ENCODE measurements at regions not wholly inside any gene's neighbourhood (a gene's known extent, or its start where the extent isn't known, plus 50 kb on each side); places are given as distances from the start of the nearest gene placed in this dataset.
"Not testable (repeated sequence)": the region's sequence is repeated elsewhere in the genome, so short reads cannot be mapped to it uniquely, and the experiment has no call there.

DNA sequence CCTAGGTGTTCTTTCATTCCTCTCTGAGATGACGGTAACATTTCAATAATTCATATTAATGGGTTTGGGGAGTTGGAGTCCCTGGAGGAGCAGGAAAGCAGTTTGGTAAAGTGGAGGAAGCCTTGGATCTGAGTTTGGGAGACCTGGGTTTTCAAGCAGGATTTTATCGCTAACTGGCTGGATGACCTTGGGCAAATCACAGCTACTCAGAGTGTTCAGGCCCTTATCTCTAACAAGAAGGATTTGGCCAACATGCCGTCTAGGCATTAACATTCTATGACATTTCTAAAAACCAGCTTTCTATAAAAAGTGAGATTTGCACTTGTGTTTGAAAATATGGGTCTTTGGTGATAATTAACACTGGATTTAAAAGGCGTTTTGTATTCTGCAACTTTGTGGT lies 59.7 kb upstream of the MEX3C start:
- H3K9ac ChIP-seq (ENCODE audit: low read length) = no peak overlapping the region
- 0 out of 2 replicates have a peak, but pooled peaks cover under 1% of the 10 kb centered on the region for H3K4me1 ChIP-seq (ENCODE audit: low read length)
- no peak overlapping the region for H3K4me2 ChIP-seq (ENCODE audit: low read depth, low read length)
- H3K27me3 ChIP-seq (replicated peaks; ENCODE audit: insufficient read depth, low read length) = no peaks in the 10 kb centered on the region
- H3K9me2 ChIP-seq (replicated peaks; ENCODE audit: insufficient read depth, low read length) = no peaks in the 10 kb centered on the region
- no peaks in the 10 kb centered on the region for H4K20me1 ChIP-seq (ENCODE audit: insufficient read depth, low read length)
- no peak overlapping the region for H3K27ac ChIP-seq (ENCODE audit: low read length)
- H3K79me2 ChIP-seq (ENCODE audit: low read length) = no peaks in the 10 kb centered on the region
- no peak overlapping the region for H3K4me3 ChIP-seq (ENCODE audit: low read length)
- H3F3A ChIP-seq (ENCODE audit: insufficient read depth, low read length) = no peaks in the 10 kb centered on the region
- no peaks in the 10 kb centered on the region for H3K36me3 ChIP-seq (replicated peaks; ENCODE audit: insufficient read depth, low read length)
- no peaks in the 10 kb centered on the region for H3K9me3 ChIP-seq (replicated peaks; ENCODE audit: insufficient read depth, low read length)
- no peak for DNase-seq
- no peak overlapping the region for H2AFZ ChIP-seq (ENCODE audit: low read length)
- TF ChIP-seq EZH2 (optimal IDR thresholded peaks at IDR 0.05; ENCODE audit: low read depth, low read length) (no peak), EZH2phosphoT487 (IDR thresholded peaks at IDR 0.05; ENCODE audit: low read length) (no peak)
- TF ChIP-seq, protein P1, sequence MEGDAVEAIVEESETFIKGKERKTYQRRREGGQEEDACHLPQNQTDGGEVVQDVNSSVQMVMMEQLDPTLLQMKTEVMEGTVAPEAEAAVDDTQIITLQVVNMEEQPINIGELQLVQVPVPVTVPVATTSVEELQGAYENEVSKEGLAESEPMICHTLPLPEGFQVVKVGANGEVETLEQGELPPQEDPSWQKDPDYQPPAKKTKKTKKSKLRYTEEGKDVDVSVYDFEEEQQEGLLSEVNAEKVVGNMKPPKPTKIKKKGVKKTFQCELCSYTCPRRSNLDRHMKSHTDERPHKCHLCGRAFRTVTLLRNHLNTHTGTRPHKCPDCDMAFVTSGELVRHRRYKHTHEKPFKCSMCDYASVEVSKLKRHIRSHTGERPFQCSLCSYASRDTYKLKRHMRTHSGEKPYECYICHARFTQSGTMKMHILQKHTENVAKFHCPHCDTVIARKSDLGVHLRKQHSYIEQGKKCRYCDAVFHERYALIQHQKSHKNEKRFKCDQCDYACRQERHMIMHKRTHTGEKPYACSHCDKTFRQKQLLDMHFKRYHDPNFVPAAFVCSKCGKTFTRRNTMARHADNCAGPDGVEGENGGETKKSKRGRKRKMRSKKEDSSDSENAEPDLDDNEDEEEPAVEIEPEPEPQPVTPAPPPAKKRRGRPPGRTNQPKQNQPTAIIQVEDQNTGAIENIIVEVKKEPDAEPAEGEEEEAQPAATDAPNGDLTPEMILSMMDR (IDR thresholded peaks at IDR 0.05; ENCODE audit: low read length) = no peak

DNA sequence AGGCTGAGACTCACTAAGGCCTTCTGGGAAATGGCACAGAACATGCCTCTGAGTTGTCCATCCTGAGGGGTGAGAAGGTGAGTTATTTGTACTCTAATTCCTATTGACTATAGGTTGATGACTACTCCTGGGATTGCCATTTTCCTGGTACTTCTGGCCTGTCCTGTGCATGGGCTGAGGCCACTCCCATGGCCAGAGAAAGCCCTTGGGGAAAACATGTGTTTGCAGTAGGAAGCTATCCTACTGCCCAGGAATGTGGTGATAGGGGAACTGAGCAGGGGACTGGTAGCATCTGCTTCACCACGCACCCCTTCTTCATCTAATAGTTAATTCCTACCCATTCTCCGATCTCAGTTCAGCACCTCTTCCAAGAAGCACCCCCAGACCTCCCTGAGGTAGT lies 62.6 kb upstream of the MEX3C start:
- 0 out of 2 replicates have a peak, but pooled peaks cover 4% of the 10 kb centered on the region for H3K4me1 ChIP-seq (ENCODE audit: low read length)
- DNase-seq = no peak
- no peaks in the 10 kb centered on the region for H4K20me1 ChIP-seq (ENCODE audit: insufficient read depth, low read length)
- no peaks in the 10 kb centered on the region for H3K9me2 ChIP-seq (replicated peaks; ENCODE audit: insufficient read depth, low read length)
- no peak for TF ChIP-seq EZH2 (optimal IDR thresholded peaks at IDR 0.05; ENCODE audit: low read depth, low read length)
- TF ChIP-seq EZH2phosphoT487 (IDR thresholded peaks at IDR 0.05; ENCODE audit: low read length) = no peak
- TF ChIP-seq, protein P1 (IDR thresholded peaks at IDR 0.05; ENCODE audit: low read length) = no peak
- H3K27ac ChIP-seq (ENCODE audit: low read length) = no peak overlapping the region
- no peak overlapping the region for H3K4me3 ChIP-seq (ENCODE audit: low read length)
- no peaks in the 10 kb centered on the region for H3K9me3 ChIP-seq (replicated peaks; ENCODE audit: insufficient read depth, low read length)
- no peak overlapping the region for H3K4me2 ChIP-seq (ENCODE audit: low read depth, low read length)
- H3K27me3 ChIP-seq (replicated peaks; ENCODE audit: insufficient read depth, low read length) = no peaks in the 10 kb centered on the region
- H3F3A ChIP-seq (ENCODE audit: insufficient read depth, low read length) = no peaks in the 10 kb centered on the region
- H3K36me3 ChIP-seq (replicated peaks; ENCODE audit: insufficient read depth, low read length) = no peaks in the 10 kb centered on the region
- no peak overlapping the region for H2AFZ ChIP-seq (ENCODE audit: low read length)
- H3K79me2 ChIP-seq (ENCODE audit: low read length) = no peaks in the 10 kb centered on the region
- H3K9ac ChIP-seq (ENCODE audit: low read length) = no peak overlapping the region

DNA sequence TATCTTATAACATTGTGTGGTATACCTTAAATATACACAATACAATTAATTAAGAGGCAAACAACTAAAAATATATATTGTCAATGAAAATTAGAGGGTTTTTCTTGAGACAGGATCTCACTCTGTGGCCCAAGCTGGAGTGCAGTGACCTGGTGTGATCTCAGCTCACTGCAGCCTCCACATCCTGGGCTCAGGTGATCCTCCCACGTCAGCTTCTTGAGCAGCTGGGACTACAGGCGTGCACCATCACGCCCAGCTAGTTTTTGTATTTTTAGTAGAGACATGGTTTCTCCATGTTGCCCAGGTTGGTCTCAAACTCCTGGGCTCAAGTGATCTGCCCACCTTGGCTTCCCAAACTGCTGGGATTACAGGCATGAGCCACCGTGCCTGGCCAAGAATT lies 68.6 kb upstream of the MEX3C start:
- not testable (repeated sequence) for H3K4me3 ChIP-seq (ENCODE audit: low read length); DNase-seq; H3K9me2 ChIP-seq (replicated peaks; ENCODE audit: insufficient read depth, low read length); H4K20me1 ChIP-seq (ENCODE audit: insufficient read depth, low read length); H3K9ac ChIP-seq (ENCODE audit: low read length); H3F3A ChIP-seq (ENCODE audit: insufficient read depth, low read length); H2AFZ ChIP-seq (ENCODE audit: low read length); H3K4me1 ChIP-seq (ENCODE audit: low read length); H3K27me3 ChIP-seq (replicated peaks; ENCODE audit: insufficient read depth, low read length); H3K79me2 ChIP-seq (ENCODE audit: low read length); H3K27ac ChIP-seq (ENCODE audit: low read length); H3K36me3 ChIP-seq (replicated peaks; ENCODE audit: insufficient read depth, low read length); H3K4me2 ChIP-seq (ENCODE audit: low read depth, low read length); H3K9me3 ChIP-seq (replicated peaks; ENCODE audit: insufficient read depth, low read length)

DNA sequence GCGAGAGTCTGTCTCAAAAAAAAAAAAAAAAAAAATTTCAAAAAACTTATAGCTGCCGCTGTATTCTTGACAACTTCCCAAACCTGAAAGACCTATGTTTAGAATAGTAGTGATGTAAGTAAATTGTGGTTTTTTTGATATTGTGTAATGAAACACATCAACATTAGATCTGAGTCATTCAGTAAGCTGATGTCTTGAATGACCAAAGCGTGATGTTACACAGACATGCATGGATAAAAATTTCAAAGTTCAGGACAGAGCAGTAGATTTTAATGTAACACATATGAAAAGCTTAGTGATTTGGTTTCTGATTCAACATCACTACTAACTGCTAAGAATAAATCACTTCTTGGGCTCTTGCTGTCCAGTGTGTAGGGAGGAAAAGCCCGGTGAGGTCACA lies 69.3 kb upstream of the MEX3C start:
- Histone ChIP-seq H3K4me3 (ENCODE audit: low read length) (no peak overlapping the region), H4K20me1 (ENCODE audit: insufficient read depth, low read length) (no peaks in the 10 kb centered on the region), H3F3A (ENCODE audit: insufficient read depth, low read length) (no peaks in the 10 kb centered on the region), H3K79me2 (ENCODE audit: low read length) (no peaks in the 10 kb centered on the region), H3K27ac (ENCODE audit: low read length) (no peak overlapping the region), H3K4me2 (ENCODE audit: low read depth, low read length) (no peak overlapping the region), H3K9me2 (replicated peaks; ENCODE audit: insufficient read depth, low read length) (no peaks in the 10 kb centered on the region), H3K36me3 (replicated peaks; ENCODE audit: insufficient read depth, low read length) (no peaks in the 10 kb centered on the region), H2AFZ (ENCODE audit: low read length) (no peak overlapping the region), H3K27me3 (replicated peaks; ENCODE audit: insufficient read depth, low read length) (no peaks in the 10 kb centered on the region), H3K9ac (ENCODE audit: low read length) (no peak overlapping the region), H3K4me1 (ENCODE audit: low read length) (0 out of 2 replicates have a peak, but pooled peaks cover 4% of the 10 kb centered on the region), H3K9me3 (replicated peaks; ENCODE audit: insufficient read depth, low read length) (no peaks in the 10 kb centered on the region)
- no peak for DNase-seq
- TF ChIP-seq EZH2 (optimal IDR thresholded peaks at IDR 0.05; ENCODE audit: low read depth, low read length) (no peak), EZH2phosphoT487 (IDR thresholded peaks at IDR 0.05; ENCODE audit: low read length) (no peak)
- TF ChIP-seq, protein P1 (IDR thresholded peaks at IDR 0.05; ENCODE audit: low read length) = no peak
